Esophagus muscularis mucosa (tissue), 4 donors: ENCODE measurements at regions not wholly inside any gene's neighbourhood (a gene's known extent, or its start where the extent isn't known, plus 50 kb on each side); places are given as distances from the start of the nearest gene placed in this dataset.

Source experiments
- DNase-seq: peaks from one replicate; pipeline ENCODE4 v3.0.0-alpha.2; 2017; ENCODE audit errors: extremely low spot score
- H3K27ac ChIP-seq, 4 donors: fragments of 200-600 bp; sonication (generic); replicated peaks in 1 of 4; 1 replicate in 3 of 4; 2 replicates in 1 of 4; pipeline ENCODE4 v1.5.1; 2016 to 2019; ENCODE audit warnings: mild to moderate bottlenecking in 1 of 4
- H3K27me3 ChIP-seq, 4 donors: fragments of 200-600 bp; sonication (generic); one replicate each; pipeline versions ENCODE4 v1.5.1 to v1.6.0; 2016 to 2019
- H3K36me3 ChIP-seq, 4 donors: fragments of 200-600 bp; sonication (generic); one replicate each; pipeline ENCODE4 v1.5.1; 2016 to 2019
- H3K4me1 ChIP-seq, 4 donors: fragments of 200-600 bp; sonication (generic); one replicate each; pipeline ENCODE4 v1.5.1; 2016 to 2019
- H3K4me3 ChIP-seq, 4 donors: fragments of 200-600 bp; sonication (generic); 1 replicate in 2 of 4; 2 replicates in 2 of 4; pipeline ENCODE4 v1.5.1; 2016 to 2019; ENCODE audit warnings: mild to moderate bottlenecking in 4 of 4, moderate library complexity in 1 of 4
- H3K9me3 ChIP-seq, 4 donors: fragments of 200-600 bp; sonication (generic); 1 replicate in 3 of 4; 2 replicates in 1 of 4; pipeline ENCODE4 v1.5.1; 2016 to 2019
- EP300 ChIP-seq: sonication (generic); formaldehyde crosslinking; IDR thresholded peaks from one replicate; pipeline ENCODE4 v1.6.1; 2017; ENCODE audit warnings: antibody characterized with exemption
- POLR2A ChIP-seq: fragments of 450-650 bp; IDR thresholded peaks from one replicate; pipeline ENCODE4 v1.6.1; 2017; ENCODE audit warnings: antibody characterized with exemption, moderate library complexity, mild to moderate bottlenecking, low read depth
- POLR2AphosphoS5 ChIP-seq, 2 donors: sonication (generic); formaldehyde crosslinking; IDR thresholded peaks; one replicate each; pipeline ENCODE4 v1.6.1; 2017; ENCODE audit warnings: antibody characterized with exemption in 2 of 2
- WGBS: methylation state at CpG from one replicate; pipeline ENCODE4 v1.1.5; 2018; 5-methylcytosine and 5-hydroxymethylcytosine counted together
- intact Hi-C: fragments of 100-400 bp; cut with DNase I; formaldehyde crosslinking; loops from one replicate; pipeline ENCODE4 v1.15.1; 2023
- TF ChIP-seq, protein P1 (sequence below), 3 experiments: fragments of 200-600 bp in 2 of 3; fragments of 450-650 bp in 1 of 3; sonication (generic) in 2 of 3; IDR thresholded peaks; one replicate each; pipeline ENCODE4 v1.5.1; 2017 to 2019; ENCODE audit warnings: antibody characterized with exemption in 3 of 3, mild to moderate bottlenecking in 2 of 3, moderate library complexity in 1 of 3

- no peak for DNase-seq
- intact Hi-C loops: no loop called here
- H3K4me3 ChIP-seq: no peak overlapping the region
- H3K4me1 ChIP-seq: peaks cover 3 to 12% (median 11%) of the 10 kb centered on the region in 4 donors
- TF ChIP-seq, protein P1, sequence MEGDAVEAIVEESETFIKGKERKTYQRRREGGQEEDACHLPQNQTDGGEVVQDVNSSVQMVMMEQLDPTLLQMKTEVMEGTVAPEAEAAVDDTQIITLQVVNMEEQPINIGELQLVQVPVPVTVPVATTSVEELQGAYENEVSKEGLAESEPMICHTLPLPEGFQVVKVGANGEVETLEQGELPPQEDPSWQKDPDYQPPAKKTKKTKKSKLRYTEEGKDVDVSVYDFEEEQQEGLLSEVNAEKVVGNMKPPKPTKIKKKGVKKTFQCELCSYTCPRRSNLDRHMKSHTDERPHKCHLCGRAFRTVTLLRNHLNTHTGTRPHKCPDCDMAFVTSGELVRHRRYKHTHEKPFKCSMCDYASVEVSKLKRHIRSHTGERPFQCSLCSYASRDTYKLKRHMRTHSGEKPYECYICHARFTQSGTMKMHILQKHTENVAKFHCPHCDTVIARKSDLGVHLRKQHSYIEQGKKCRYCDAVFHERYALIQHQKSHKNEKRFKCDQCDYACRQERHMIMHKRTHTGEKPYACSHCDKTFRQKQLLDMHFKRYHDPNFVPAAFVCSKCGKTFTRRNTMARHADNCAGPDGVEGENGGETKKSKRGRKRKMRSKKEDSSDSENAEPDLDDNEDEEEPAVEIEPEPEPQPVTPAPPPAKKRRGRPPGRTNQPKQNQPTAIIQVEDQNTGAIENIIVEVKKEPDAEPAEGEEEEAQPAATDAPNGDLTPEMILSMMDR (IDR thresholded peaks at IDR 0.05): no peak
- no peak overlapping the region for H3K27ac ChIP-seq
- 86% methylated on average over 6 of the region's 6 CpGs for WGBS
- H3K27me3 ChIP-seq: no peaks in the 10 kb centered on the region
- no peaks in the 10 kb centered on the region for H3K36me3 ChIP-seq
- no peaks in the 10 kb centered on the region for H3K9me3 ChIP-seq
Measured at GRCh38 chr2:219916281-219916680, 288.9 kb downstream of the SLC4A3 start.

DNA sequence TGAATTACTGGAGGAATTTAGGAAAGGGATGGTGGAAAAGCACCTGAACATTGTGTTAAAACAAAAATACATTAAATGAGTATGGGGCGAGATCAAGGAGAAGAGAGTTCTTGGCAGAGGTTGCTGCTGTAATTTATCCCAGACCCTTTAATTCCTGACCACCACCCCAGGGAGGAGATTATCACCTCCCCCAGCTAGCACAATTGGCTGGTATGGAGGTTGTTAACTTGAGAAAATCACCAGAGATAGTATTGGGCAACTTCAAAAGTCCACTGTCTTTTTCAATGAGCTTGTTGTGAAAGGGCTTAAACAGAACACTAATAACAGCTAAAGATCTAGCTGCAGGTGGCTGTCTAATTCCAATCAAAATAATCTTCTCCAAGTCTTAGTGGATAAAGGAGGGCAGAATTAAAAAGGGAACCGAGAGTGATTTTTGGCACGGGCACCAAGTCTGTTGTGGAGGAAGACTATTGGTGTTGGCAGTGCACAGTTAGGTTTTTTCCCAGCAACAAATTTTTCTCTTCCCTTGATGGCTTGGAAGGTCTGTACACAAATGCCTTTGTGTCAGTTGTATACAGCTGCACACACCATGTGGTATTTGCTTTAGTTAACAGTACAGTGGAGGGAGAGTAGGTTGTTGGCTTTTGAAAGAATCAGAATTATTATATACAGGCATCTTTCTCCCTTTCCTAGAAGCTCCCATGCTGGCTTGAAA, 289.5 kb downstream of the SLC4A3 start:
- Histone ChIP-seq H3K36me3 (no peaks in the 10 kb centered on the region), H3K4me3 (no peak overlapping the region), H3K9me3 (no peaks in the 10 kb centered on the region), H3K4me1 (peaks cover 3 to 12% (median 11%) of the 10 kb centered on the region in 4 donors), H3K27me3 (no peaks in the 10 kb centered on the region), H3K27ac (no peak overlapping the region)
- DNase-seq: no peak
- intact Hi-C loops: no loop called here
- TF ChIP-seq, protein P1 (IDR thresholded peaks at IDR 0.05): no peak
- TF ChIP-seq EP300 (no peak), POLR2AphosphoS5 (IDR thresholded peaks at IDR 0.05) (no peak), POLR2A (no peak)
- 66% methylated on average over 3 of the region's 3 CpGs for WGBS

DNA sequence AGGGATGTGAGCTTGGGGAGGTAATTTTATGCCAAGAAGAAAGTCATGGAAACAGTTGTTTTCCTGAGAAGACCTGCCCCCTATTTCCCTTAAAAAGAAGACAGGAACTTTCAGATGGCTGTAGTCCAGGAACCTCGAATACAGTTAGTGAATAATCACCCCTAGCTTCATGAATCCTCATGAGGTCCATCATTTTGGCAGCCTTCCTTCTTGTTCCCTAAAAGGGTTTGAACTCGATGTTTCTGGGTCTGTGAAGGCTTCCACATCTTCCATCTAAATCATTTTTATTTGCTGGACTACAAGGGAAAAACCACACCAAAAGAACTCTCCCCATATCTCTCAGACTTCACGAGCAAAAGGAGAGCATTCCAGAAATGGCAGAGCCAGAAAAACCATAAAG, 290.8 kb downstream of the SLC4A3 start:
- H3K4me1 ChIP-seq: no peaks in the 10 kb centered on the region
- WGBS: 64% methylated on average over 3 of the region's 3 CpGs
- no peak overlapping the region for H3K4me3 ChIP-seq
- TF ChIP-seq POLR2AphosphoS5 (IDR thresholded peaks at IDR 0.05): no peak
- no peak for TF ChIP-seq POLR2A
- TF ChIP-seq EP300: no peak
- TF ChIP-seq, protein P1 (IDR thresholded peaks at IDR 0.05): no peak
- no peaks in the 10 kb centered on the region for H3K9me3 ChIP-seq
- intact Hi-C loops: no loop called here
- H3K27ac ChIP-seq: no peak overlapping the region
- H3K27me3 ChIP-seq: no peaks in the 10 kb centered on the region
- no peak for DNase-seq
- H3K36me3 ChIP-seq: no peaks in the 10 kb centered on the region

DNA sequence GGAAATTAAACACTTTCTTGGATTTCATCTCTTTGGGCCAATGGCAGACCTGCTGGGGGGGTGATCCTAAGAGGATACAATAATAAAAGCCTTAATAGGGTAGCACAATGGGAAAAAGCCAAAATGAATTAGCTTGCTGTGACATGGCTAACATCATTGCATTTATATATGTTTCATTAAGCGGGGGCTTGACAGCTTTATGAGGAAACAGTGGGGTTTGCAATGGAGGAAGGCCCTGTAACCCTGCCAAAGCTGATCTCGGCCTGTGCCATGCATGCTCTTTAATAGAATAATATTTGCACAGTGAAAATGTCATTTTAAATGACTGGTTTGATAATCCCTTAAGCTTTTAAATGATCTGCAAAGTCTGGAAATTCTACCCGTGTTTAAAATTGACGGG, 291.5 kb downstream of the SLC4A3 start:
- Histone ChIP-seq H3K27ac (no peak overlapping the region), H3K4me3 (no peak overlapping the region), H3K4me1 (no peaks in the 10 kb centered on the region), H3K27me3 (no peaks in the 10 kb centered on the region), H3K36me3 (no peaks in the 10 kb centered on the region), H3K9me3 (no peaks in the 10 kb centered on the region)
- WGBS: 88% methylated on average over 4 of the region's 4 CpGs
- DNase-seq: no peak
- TF ChIP-seq EP300 (no peak), POLR2A (no peak), POLR2AphosphoS5 (IDR thresholded peaks at IDR 0.05) (no peak)
- TF ChIP-seq, protein P1 (IDR thresholded peaks at IDR 0.05): no peak
- intact Hi-C loops: no loop called here

- H3K9me3 ChIP-seq: no peaks in the 10 kb centered on the region
- WGBS: 91% methylated on average over 4 of the region's 4 CpGs
- DNase-seq: no peak
- no peaks in the 10 kb centered on the region for H3K27me3 ChIP-seq
- no peak overlapping the region for H3K4me3 ChIP-seq
- H3K36me3 ChIP-seq: no peaks in the 10 kb centered on the region
- H3K4me1 ChIP-seq: no peaks in the 10 kb centered on the region
- intact Hi-C loops: no loop called here
- TF ChIP-seq, protein P1 (IDR thresholded peaks at IDR 0.05): no peak
- TF ChIP-seq EP300 (no peak), POLR2A (no peak)
- no peak overlapping the region for H3K27ac ChIP-seq
Measured at GRCh38 chr2:219919506-219919905, 292.1 kb downstream of the SLC4A3 start.
